ENCODE measurements at regions not wholly inside any gene's neighbourhood (a gene's known extent, or its start where the extent isn't known, plus 50 kb on each side); places are given as distances from the start of the nearest gene placed in this dataset.
A peak's percentile ranks its signal among the peaks of the same experiment; 100 is the strongest.

- DNase-seq (ENCODE audit: low read depth in 2 of 2), result no peak
These were observed 282.3 kb downstream of the DUSP10 start for GRCh38 chr1:221459558-221459957.

DNA sequence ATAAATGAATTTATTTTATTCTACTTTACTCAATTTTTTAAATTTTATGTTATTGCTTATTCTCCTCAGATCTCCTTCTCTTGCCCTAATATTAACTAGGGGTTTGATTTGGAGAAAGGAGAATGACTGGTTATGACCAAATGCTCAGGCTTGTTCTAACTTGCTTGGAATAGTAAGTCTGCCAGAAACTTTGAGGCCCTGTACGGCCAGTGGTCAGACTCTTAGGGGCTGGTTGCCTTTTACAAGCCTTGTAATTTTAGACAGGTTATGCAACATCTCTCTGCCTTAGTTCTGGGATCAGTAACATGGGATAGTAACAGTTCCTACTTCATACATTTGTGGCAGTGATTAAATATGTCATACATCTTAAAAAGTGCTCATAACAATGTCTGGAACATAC lies 279.5 kb downstream of the DUSP10 start:
- DNase-seq (ENCODE audit: low read depth in 2 of 2), result no peak

- DNase-seq (ENCODE audit: low read depth in 2 of 2), result no peak
These were observed 273.3 kb downstream of the DUSP10 start for GRCh38 chr1:221468546-221468945.

GRCh38 chr1:221469476-221469875 lies 272.4 kb downstream of the DUSP10 start:
- DNase-seq (ENCODE audit: low read depth in 2 of 2), result no peak

DNA sequence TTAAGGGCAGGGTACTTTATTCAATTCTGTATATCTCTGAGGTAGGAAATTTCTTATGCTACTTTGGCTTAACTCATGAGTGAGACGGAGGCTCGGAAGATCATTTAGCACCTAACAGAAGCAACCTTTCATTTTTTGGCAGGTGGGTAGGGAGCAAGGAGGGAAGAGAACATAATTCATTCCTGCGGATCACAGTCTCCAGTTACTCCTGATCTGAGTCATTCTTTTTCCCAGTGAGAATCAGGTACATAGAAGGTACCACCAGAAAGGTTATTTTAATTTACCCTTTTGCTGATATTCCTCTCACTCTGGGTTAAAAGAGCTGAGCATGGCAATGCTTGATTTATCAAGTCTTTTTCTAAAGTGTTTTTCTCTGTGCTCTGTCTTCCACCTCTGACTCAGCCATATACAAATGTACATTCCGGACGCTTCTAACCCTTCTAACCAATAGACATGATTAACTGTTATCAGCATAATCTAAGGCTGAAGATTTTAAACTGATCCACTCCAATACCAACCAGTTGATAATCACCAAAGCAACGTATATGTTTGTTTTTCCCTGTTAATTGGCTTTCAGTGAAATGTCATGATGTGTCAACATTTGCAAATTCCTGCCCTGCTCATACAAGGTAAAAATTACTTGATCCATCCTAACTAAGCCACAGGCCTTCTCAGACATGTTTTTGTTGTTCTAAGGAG lies 271.7 kb downstream of the DUSP10 start:
- no peak for DNase-seq (ENCODE audit: low read depth in 2 of 2)

- no peak for DNase-seq (ENCODE audit: low read depth in 2 of 2)
These were observed 268.5 kb downstream of the DUSP10 start for GRCh38 chr1:221473411-221473810.

- DNase-seq (ENCODE audit: low read depth in 2 of 2), result no peak
These were observed 264.6 kb downstream of the DUSP10 start for GRCh38 chr1:221477252-221477651.

DNA sequence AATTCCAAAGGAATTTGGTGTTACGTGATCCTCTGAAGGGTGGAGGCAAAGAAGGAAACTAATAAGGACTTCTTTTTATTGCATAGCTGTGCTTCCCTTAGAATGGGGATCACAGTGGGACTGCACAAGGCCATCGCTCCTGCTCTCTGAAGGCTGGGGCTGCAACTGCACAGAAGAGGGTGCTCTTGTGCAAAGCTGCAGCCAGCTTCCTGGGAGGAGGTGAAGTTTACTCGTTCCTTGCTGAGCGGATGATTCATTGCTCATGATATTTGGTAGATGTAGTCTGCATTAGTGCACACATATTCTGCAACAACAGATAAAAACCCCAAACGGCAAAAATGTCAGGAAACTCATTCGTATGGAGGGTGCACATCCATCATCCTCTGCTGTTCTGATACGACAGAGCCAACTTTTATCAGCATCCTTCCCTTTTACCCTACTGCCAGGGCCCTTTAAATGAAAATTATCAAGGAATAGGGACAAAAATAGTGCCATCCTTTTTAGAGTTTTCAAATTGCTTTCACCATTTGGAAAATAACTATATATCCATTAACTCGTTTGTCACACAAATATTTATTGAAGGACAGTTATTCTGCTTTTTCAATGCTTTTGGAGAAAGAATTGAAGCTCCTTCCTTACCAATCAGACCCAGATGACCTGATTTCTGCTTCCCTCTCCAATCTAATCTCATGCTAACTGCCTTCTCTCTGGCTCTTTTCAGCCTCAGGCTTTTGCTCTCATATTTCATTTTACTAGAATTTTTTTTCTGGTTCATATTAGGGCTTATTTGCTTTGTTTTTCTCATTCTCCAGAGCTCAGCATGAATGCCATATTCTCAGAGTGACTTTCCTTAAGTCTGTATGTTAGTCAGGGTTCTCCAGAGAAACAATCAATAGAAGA lies 263.6 kb downstream of the DUSP10 start:
- peak; percentile 71 to 77 for DNase-seq (ENCODE audit: low read depth in 2 of 2)

DNA sequence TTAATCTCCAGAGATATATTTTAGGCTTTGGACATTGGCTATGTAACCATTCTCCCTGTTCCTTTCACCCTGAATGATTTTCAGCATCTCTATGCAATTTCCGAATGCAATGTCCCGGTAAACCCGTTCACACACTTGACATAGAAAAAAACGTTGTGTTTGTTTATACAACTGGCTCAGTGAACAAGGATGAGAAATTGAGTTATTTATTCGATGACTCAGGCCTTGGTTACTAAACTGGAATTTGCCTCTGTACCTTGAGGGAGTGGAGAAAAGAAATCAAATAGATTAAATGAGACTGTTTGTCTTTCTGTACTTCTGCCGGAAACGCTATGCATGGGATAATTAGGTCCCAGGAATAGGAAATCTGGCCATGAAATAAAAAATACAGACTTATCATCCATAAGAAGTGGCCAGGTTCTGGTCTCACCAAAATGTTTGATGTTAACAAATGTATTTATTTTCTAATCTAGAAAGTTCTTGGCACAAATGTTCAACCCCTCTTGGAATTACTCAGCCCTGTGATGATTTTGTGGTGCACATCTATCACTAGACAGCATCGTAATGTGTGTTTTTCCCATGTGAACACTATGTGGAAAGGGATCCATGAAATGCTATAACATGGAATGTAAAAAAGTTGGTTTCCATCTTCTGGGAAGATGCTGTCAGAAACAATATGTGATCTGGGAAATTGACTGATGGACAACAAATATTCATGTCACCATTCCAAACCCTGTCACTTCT lies 253.9 kb downstream of the DUSP10 start:
- DNase-seq (ENCODE audit: low read depth in 2 of 2), result peak; percentile 27 to 29

- no peak for DNase-seq (ENCODE audit: low read depth in 2 of 2)
These were observed 253.3 kb downstream of the DUSP10 start for GRCh38 chr1:221488550-221488949.

GRCh38 chr1:221494670-221495069 lies 247.2 kb downstream of the DUSP10 start:
- DNase-seq (ENCODE audit: low read depth in 2 of 2), result no peak

GRCh38 chr1:221497046-221497445 lies 244.8 kb downstream of the DUSP10 start:
- no peak for DNase-seq (ENCODE audit: low read depth in 2 of 2)

GRCh38 chr1:221503268-221503667 lies 238.6 kb downstream of the DUSP10 start:
- no peak for DNase-seq (ENCODE audit: low read depth in 2 of 2)

DNA sequence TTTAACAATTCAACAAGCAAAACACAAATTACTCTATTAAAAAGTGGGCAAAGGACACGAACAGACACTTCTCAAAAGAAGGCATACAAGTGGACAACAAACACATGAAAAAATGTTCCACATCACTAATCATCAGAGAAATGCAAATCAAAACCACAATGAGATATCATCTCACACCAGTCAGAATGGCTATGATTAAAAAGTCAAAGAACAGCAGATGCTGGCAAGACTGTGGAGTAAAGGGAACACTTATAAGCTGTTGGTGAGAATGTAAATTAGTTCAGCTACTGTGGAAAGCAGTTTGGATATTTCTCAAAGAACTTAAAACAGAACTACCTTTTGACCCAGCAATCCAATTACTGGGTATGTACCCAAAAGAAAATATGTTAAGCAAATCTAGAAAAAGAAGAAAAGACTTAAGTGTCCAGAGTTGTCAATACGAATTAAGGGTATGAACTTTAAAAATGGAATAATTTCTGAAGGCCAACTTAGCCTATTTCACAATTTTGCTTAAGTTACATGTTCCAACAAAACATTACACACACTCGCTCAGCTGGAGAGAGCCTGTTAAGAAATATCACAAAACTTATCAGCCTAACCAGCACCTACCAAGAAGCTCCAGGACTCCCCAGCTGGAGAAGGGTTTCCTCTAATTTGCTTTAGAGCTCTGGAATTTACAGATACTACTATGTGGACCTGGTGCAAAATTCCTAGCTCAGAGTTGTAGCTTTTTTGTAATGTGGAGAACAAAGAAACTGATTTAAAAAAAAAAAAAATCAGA lies 232.1 kb downstream of the DUSP10 start:
- DNase-seq (ENCODE audit: low read depth in 2 of 2), result no peak

- DNase-seq (ENCODE audit: low read depth in 2 of 2), result no peak
These were observed 230.9 kb downstream of the DUSP10 start for GRCh38 chr1:221510793-221511503.

GRCh38 chr1:221511797-221512196 lies 230.1 kb downstream of the DUSP10 start:
- no peak for DNase-seq (ENCODE audit: low read depth in 2 of 2)

DNA sequence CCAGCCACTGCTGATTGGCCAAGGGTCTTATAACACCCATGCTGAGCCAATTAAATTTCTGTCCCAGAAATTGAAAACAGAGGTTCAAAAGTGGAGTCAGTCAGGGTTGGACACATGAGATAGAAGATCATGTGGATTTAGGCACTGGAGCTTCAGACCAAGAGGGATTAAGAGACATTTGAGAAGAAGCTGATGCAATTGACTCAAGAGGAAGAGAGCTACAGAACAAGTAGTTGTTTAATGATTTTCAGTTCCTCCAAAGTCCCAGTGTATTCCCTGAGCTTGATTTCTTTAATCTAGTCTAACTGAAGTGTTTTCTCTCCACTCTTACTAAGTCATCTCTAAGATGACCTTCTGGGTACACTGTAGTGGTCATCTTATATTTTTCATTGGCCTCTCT lies 227.1 kb downstream of the DUSP10 start:
- DNase-seq (ENCODE audit: low read depth in 2 of 2), result no peak

DNA sequence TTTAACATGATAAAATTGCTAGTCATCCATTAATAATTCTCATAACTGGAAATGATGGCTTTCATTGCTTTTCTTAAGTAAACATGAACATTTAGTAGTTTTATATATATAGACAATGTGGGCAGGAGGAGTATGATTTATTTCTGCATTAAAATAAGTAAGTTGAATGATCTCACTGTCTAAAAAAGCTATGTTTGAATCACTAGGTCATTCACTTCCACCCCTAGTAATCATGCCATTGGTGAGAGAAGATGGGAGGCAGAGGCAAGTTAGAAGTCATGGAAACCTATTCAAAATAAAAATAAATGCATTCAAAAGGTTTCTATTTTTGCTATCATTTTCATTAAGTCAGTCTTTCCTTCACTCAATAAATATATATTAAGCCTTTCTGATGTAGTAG lies 226.4 kb downstream of the DUSP10 start:
- no peak for DNase-seq (ENCODE audit: low read depth in 2 of 2)

GRCh38 chr1:221517961-221518360 lies 223.9 kb downstream of the DUSP10 start:
- peak in 1 of 2 experiments; percentile 17 for DNase-seq (ENCODE audit: low read depth in 2 of 2)

GRCh38 chr1:221520250-221520649 lies 221.6 kb downstream of the DUSP10 start:
- no peak for DNase-seq (ENCODE audit: low read depth in 2 of 2)

DNA sequence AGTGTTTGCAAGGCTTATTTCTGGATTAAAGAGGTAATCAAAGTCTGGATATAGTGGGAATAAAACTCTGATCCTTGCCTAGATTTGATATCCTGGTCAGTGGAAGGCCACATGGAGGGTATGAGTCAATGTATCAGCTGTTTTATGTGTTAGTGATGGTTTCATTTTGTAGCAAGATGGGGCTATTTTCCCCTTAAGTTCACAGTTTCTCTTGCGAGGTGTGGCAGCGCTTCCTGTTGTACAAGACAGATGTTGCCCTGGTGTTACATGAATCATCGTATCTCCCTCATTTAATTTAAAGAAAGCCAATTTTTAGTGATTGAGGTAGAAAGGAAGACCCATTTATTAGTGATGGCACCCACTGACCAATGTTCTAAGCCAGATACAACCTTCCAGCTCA lies 220.2 kb downstream of the DUSP10 start:
- DNase-seq (ENCODE audit: low read depth in 2 of 2), result no peak

Measured in fibroblast of skin of left quadriceps (primary cell).